GM18508 (cell line): ENCODE measurements at regions not wholly inside any gene's neighbourhood (a gene's known extent, or its start where the extent isn't known, plus 50 kb on each side); places are given as distances from the start of the nearest gene placed in this dataset.
"Not testable (repeated sequence)": the region's sequence is repeated elsewhere in the genome, so short reads cannot be mapped to it uniquely, and the experiment has no call there.

ENCODE experiments used
- ATAC-seq: cut with Tn5 transposase; IDR thresholded peaks from one replicate; pipeline ENCODE4 v1.9.1; 2021; ENCODE audit warnings: moderate number of reproducible peaks; ENCODE audit not compliant: insufficient read depth, unreplicated experiment

GRCh38 chr4:159777689-159778088 lies 674.8 kb downstream of the RAPGEF2 start:
- no peak for ATAC-seq

- ATAC-seq = no peak
Measured at GRCh38 chr4:159778298-159778697, 675.4 kb downstream of the RAPGEF2 start.

DNA sequence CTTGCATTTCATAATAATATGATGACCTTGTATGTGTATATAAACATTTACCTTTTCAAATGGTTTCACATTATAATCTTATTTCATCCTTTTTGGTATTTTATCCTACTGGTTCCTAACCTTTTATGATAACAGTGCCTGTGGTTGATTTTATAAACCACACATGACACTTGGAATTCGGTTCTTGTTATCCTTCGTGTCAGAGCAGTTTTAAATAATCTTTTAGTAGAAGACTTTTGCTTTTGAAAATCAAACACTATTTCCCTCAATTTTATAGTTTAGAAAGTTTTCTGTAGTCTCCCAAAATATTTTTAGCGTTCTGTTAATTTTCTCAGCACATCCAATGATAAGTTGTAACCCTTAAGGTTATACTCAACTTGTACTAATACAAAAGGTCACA lies 676.8 kb downstream of the RAPGEF2 start:
- ATAC-seq = no peak

GRCh38 chr4:159780196-159780922 lies 677.5 kb downstream of the RAPGEF2 start:
- no peak for ATAC-seq

- ATAC-seq = no peak
Measured at GRCh38 chr4:159787901-159788300, 685.0 kb downstream of the RAPGEF2 start.

GRCh38 chr4:159791334-159791733 lies 688.5 kb downstream of the RAPGEF2 start:
- no peak for ATAC-seq

DNA sequence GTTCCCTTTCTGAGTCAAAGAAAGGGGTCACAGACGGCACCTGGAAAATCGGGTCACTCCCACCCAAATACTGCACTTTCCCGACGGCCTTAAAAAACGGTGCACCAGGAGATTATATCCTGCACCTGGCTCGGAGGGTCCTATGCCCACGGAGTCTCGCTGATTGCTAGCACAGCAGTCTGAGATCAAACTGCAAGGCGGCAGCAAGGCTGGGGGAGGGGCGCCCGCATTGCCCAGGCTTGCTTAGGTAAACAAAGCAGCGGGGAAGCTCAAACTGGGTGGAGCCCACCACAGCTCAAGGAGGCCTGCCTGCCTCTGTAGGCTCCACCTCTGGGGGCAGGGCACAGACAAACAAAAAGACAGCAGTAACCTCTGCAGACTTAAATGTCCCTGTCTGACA lies 701.7 kb downstream of the RAPGEF2 start:
- not testable (repeated sequence) for ATAC-seq

DNA sequence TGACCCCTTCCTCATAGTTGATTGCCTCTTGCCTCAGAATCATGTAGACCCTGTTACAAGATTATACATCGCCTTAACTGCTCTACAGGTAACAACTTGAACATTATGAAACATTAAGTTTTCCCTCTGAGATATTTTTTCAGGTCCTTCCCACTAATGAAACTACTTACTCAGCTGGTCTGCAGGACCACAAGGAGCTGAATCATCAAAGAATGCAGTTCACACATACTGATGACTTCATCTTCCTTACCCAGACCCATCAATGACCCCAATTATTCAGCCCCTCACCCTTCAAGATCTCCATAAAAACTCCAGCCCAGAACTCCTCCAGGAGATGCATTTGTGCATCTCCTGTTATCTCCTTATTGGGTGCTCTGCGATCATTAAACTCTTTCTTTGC lies 720.9 kb downstream of the RAPGEF2 start:
- no peak for ATAC-seq

DNA sequence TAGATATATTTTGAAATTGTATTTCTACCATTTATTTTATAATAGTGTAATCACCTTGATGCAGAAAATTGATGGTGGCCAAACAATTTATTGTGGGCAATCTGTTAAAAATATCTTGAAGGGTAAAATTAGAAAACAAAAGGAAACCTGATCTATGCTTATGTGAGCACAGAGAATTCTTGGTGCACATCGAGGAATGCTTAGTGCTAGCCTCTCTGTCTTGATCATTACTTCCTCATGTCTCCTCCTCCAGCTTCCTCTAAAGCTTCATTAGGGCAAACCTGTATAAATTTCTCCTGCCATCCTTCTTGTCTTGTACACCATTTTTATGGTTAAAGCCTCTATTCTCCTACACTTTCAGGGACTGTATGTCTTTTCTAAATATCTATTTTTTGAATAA lies 725.8 kb downstream of the RAPGEF2 start:
- ATAC-seq = no peak

DNA sequence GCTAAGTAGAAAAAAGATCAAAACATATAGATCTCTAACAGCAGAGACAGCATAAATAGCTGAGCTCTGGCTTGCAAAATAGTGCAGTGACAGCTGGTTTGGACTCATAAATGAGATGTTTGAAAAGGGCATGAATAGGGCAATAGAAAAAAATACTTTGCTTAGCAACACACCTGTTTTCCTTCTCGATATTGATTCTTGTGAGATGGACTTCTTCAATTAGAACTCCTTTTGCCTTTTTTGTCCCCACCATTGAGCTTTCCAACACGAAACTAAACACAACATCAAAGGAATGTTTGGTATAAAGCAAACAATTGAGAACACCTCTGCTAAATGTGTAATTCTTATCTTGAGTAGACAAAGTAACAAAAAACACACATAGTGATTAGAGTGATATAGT lies 726.3 kb downstream of the RAPGEF2 start:
- ATAC-seq = no peak

DNA sequence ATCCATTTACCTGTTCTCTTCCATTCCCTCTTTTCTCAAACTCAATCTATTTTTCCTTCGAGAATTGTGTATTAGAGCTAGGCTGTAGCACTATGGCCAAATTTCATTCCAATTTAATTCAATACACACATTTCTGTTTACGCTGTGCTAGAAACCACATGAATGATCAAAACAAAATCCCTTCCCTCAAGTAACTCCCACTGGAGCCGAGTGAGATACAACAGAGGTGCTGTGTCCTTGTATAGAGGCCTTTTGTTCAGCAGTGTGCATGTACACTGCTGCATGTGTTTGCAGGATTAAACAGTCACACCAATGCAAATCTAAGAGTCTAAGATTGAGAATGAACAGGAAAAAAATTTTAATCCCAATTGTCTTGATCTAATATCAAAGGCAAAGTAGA lies 734.2 kb downstream of the RAPGEF2 start:
- no peak for ATAC-seq

DNA sequence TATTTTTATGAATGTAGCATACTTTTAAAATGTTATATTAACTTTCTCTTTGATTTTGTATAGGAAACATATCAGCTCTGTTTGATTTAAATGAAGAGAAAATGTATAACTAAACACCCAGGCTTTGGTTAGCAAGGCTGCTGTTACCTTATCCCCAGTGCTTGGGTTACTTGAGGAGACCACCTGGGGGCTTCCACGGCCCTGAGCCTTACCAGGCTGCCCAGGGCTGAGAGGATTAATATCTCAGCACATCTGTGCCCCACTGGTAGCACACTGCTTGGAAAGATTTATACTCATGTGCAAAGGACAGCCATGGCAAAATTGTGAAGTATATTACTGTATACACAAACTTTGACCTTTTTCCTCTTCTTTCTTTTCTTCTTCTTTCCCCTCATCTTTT lies 752.9 kb downstream of the RAPGEF2 start:
- ATAC-seq = no peak

DNA sequence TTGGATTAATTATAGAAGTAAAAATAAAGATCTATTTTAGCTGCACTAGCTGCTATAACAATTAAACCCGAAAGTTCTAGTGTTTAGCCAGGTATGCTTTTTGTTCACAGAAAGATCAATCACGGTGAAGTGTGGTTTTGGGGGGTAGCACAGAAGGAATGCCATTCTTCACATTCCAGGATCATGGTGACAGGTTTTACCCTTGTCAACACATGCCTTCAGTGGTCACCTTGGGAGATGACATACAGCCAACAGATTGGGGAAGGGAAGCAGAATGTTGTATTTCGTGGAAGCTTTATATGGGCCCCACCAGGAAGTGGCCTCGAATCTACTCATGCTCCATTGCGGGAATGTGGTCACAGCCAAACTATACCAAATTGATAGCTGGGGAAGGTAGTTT lies 753.6 kb downstream of the RAPGEF2 start:
- ATAC-seq = no peak

GRCh38 chr4:159859656-159860148 lies 756.8 kb downstream of the RAPGEF2 start:
- ATAC-seq = no peak

DNA sequence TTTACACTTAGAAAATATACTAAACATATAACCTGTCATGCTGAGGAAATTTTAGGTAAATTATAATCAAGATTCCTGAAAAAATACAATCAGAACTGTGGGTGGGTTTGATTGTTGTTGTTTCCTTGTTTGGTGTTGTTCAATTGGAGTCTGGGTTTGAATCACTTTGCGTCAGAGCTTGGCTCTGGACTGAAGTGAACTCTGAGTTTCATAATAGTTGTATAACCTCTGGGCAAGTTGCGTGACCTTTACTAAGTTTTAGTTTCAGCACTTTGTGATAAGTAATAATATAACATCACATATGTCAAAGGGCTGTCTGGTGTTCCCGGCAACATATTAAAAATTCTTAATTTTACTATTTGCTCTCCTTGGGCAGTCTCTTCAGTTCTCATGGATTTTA lies 758.1 kb downstream of the RAPGEF2 start:
- no peak for ATAC-seq

DNA sequence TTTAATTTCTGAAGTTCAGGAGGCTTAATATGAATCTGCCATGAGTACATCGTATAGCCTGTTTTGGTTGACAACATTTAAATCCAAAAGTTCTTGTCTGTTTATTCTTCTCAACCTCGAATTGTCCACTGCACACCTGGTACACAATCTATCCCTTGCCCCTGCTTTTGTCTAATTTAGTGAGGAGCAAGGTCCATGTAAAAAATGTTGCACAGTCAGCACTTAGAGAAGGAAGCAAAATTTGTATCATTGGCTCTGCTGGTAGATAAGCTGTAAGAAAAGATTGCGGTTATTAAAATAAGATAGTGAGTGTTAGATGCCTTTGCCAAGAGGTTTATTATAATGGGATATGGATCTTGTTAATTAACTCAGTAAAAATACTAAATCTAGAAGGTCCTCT lies 761.5 kb downstream of the RAPGEF2 start:
- no peak for ATAC-seq

GRCh38 chr4:159867673-159868072 lies 764.8 kb downstream of the RAPGEF2 start:
- no peak for ATAC-seq

DNA sequence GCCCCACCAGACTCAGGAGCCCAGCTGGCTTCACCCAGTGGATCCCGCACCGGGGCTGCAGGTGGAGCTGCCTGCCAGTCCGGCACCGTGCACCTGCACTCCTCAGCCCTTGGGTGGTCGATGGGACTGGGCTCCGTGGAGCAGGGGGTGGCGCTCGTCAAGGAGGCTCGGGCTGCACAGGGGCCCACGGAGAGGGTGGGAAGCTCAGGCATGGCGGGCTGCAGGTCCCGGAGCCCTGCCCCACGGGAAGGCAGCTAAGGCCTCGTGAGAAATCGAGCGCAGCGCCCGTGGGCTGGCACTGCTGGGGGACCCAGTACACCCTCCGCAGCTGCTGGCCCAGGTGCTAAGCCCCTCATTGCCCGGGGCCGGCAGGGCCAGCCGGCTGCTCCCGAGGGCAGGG lies 766.1 kb downstream of the RAPGEF2 start:
- not testable (repeated sequence) for ATAC-seq

- no peak for ATAC-seq
Measured at GRCh38 chr4:159871141-159871540, 768.3 kb downstream of the RAPGEF2 start.

- ATAC-seq = no peak
Measured at GRCh38 chr4:159881158-159881557, 778.3 kb downstream of the RAPGEF2 start.

DNA sequence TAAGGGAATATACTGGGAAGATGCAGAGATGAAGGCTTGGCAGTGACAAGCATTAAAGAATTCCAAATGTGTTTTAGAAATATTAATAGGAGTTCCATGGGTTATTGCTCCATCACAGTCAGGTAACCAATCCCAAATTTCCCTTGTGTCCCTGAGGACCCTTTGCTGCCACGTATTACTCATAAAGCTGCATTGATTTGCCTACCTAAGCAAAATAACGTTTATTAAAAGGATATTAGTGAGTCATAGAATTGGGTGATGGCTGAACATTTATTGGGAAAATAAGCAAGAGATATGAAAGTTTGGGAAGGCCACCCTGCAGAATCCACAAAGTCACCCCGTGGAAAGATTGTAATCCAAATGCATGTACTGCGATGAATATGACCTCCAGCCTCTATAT lies 782.1 kb downstream of the RAPGEF2 start:
- no peak for ATAC-seq

DNA sequence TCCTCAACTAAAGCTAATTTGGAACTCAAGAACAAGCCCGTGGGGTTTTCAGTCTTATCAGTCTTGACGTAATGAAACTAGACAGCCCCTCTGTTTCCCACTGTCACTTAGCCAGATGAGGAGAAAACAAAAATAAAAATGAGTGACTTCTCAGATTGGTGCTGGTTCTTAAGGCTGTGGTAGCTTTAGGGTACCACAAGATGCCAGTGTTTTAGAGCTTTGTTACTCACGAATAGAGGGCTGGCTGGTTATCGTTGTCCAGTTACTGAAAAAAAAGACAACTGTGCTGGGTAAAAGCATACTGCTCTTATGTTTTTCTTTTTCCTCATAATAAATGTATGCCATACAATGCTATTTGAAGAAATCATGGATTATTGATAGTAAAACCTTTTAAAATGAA lies 796.7 kb downstream of the RAPGEF2 start:
- ATAC-seq = no peak
